ENCODE measurements at regions not wholly inside any gene's neighbourhood (a gene's known extent, or its start where the extent isn't known, plus 50 kb on each side); places are given as distances from the start of the nearest gene placed in this dataset.
"Not testable (repeated sequence)": the region's sequence is repeated elsewhere in the genome, so short reads cannot be mapped to it uniquely, and the experiment has no call there.

DNA sequence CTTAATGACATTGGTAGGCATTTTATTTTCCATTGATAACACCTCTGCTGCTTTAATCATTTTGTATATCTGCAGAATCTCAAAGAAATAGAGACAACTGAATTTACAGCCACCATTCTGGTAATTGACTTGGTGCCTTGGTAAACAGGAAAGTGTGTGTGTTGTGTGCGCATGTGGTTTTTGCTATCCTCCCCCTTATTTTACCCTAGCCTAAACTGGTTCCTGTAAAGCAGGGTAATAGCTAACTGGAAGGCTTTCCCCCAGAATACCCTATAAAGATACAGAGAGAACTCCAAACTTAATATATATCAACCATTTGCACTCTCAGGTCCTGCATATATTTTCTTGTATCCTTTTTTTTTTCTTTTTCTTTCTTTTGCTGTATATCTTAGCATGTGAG is 149.5 kb upstream of the ADGRL4 start:
- ATAC-seq (ENCODE audit: insufficient number of reproducible peaks, low FRiP score, low read depth) (no peak), DNase-seq (ENCODE audit: low spot score) (no peak)
- no peaks in the 10 kb centered on the region for H3K9me3 ChIP-seq
- no peak overlapping the region for H3K4me3 ChIP-seq
- no peaks in the 10 kb centered on the region for H3K36me3 ChIP-seq
- H3K27ac ChIP-seq = no peak overlapping the region
- no peaks in the 10 kb centered on the region for H3K27me3 ChIP-seq (replicated peaks; ENCODE audit: insufficient read depth)
- H3K4me1 ChIP-seq (ENCODE audit: control insufficient read depth in 1 of 2, low read depth in 2 of 2) = peaks cover 0 to 5% of the 10 kb centered on the region in 2 donors
- TF ChIP-seq, protein P1, sequence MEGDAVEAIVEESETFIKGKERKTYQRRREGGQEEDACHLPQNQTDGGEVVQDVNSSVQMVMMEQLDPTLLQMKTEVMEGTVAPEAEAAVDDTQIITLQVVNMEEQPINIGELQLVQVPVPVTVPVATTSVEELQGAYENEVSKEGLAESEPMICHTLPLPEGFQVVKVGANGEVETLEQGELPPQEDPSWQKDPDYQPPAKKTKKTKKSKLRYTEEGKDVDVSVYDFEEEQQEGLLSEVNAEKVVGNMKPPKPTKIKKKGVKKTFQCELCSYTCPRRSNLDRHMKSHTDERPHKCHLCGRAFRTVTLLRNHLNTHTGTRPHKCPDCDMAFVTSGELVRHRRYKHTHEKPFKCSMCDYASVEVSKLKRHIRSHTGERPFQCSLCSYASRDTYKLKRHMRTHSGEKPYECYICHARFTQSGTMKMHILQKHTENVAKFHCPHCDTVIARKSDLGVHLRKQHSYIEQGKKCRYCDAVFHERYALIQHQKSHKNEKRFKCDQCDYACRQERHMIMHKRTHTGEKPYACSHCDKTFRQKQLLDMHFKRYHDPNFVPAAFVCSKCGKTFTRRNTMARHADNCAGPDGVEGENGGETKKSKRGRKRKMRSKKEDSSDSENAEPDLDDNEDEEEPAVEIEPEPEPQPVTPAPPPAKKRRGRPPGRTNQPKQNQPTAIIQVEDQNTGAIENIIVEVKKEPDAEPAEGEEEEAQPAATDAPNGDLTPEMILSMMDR (IDR thresholded peaks at IDR 0.05) = no peak

DNA sequence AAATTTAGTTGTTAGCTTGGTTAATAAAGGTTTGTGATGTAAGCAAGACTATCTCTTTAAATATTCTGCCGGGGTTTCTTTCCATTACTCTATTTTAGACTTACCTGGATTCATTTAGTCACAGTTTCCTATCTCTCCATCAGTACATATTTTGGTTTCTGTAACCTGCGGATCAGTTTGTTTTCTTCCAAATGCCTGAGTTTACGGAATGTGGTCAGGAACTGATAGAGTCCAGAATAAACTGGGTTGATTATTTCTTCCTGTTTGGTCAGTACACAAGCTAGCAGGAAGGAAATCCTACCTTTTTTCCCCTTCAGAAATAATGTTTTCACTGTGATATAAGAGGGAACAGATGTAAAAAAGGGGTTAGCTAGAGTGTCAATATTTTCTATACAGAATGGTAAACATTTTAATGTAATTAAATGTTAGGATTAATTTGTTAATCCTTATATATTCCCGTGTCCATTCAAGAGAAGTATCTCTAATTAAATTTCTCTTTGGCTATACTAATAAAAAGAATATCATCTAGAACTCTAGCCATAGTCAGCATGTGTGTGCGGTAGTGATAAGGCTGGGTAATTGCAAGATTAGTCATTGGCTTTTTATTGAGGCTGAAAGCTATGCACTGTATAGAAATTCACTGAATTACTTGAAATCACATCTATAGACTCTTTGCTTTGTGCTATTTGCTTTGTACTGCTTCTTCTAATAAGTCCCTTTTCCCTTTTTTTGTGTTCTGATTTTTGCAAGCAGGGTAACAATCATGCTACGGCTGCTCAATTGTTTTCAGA is 144.7 kb upstream of the ADGRL4 start:
- Histone ChIP-seq H3K9me3 (no peaks in the 10 kb centered on the region), H3K4me3 (no peak overlapping the region), H3K36me3 (no peaks in the 10 kb centered on the region), H3K4me1 (ENCODE audit: control insufficient read depth in 1 of 2, low read depth in 2 of 2) (no peaks in the 10 kb centered on the region), H3K27ac (no peak overlapping the region), H3K27me3 (replicated peaks; ENCODE audit: insufficient read depth) (no peaks in the 10 kb centered on the region)
- DNase-seq (ENCODE audit: low spot score) (no peak), ATAC-seq (ENCODE audit: insufficient number of reproducible peaks, low FRiP score, low read depth) (no peak)
- TF ChIP-seq, protein P1 (IDR thresholded peaks at IDR 0.05) = no peak

DNA sequence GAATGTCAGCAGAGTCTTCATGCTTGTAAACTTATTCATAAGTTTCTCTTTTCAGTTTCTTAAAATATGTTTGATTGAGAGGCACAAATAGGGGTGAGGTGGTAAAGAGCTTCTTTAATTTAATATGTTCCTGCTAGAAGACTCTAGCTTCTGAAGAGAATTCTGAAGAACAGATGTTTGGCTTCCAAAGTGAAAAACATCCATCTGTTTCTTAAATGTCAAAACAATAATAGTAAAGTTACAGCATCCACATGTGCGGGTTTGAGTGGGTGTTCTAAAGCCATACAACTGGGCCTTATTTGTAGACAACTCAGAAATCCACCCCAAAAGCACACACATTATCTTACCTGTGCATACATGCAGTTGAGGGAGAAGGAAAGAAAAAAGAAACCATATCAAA is 144.0 kb upstream of the ADGRL4 start:
- ATAC-seq (ENCODE audit: insufficient number of reproducible peaks, low FRiP score, low read depth) = no peak
- no peaks in the 10 kb centered on the region for H3K4me1 ChIP-seq (ENCODE audit: control insufficient read depth in 1 of 2, low read depth in 2 of 2)
- H3K9me3 ChIP-seq = no peaks in the 10 kb centered on the region
- H3K27ac ChIP-seq = no peak overlapping the region
- no peak for DNase-seq (ENCODE audit: low spot score)
- no peaks in the 10 kb centered on the region for H3K36me3 ChIP-seq
- H3K4me3 ChIP-seq = no peak overlapping the region
- no peaks in the 10 kb centered on the region for H3K27me3 ChIP-seq (replicated peaks; ENCODE audit: insufficient read depth)
- TF ChIP-seq, protein P1 (IDR thresholded peaks at IDR 0.05) = no peak

DNA sequence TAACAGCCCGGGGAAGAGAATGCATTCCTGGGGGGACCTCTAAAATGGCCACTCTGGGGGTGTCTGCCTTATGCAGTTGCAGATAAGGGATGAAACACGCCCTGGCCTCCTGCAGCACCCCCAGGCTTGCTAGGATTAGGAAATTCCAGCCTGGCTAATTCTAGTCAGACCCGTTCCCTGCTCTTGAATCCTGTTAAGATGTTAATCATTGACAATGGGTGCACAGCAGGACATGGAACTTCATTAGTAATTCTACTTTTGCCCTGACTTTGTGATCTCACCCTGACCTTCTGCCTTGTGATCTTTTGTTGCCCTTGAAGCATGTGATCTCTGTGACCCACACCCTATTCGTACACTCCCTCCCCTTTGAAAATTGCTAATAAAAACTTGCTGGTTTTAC is 131.7 kb upstream of the ADGRL4 start:
- H3K27me3 ChIP-seq (replicated peaks; ENCODE audit: insufficient read depth); ATAC-seq (ENCODE audit: insufficient number of reproducible peaks, low FRiP score, low read depth); H3K36me3 ChIP-seq; H3K4me3 ChIP-seq; DNase-seq (ENCODE audit: low spot score); H3K4me1 ChIP-seq (ENCODE audit: control insufficient read depth in 1 of 2, low read depth in 2 of 2); H3K9me3 ChIP-seq; H3K27ac ChIP-seq: not testable (repeated sequence)

DNA sequence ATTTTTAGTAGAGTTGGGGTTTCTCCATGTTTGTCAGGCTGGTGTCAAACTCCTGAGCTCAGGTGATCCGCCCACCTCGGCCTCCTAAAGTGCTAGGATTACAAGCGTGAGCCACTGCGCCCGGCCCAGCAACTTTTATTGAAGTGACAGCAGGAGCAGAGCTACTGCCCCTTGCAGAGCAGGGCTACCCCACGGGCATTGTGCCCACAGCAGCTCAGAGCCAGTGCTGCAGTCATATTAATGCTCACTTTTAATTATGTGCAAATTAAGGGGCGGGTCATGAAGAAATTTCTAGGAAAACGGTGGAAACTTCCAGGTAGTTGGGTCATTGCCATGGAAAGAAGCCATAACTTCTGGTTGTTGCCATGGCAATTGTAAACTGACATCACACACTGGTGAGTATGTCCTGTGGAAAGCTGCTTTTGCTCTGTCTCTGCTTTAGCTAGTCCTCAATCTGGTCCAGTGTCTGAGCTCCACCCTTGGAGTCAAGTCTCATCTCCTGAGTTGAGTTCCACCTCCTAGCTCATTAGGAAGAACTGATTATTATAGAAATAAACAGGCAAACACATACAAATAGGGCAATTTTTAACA is 127.3 kb upstream of the ADGRL4 start:
- no peak for DNase-seq (ENCODE audit: low spot score)

More for the DNA sequence above, 127.3 kb upstream of the ADGRL4 start:
- H3K27me3 ChIP-seq (replicated peaks; ENCODE audit: insufficient read depth) = no peaks in the 10 kb centered on the region
- H3K4me1 ChIP-seq (ENCODE audit: control insufficient read depth in 1 of 2, low read depth in 2 of 2) = no peaks in the 10 kb centered on the region
- H3K4me3 ChIP-seq = no peak overlapping the region
- H3K27ac ChIP-seq = no peak overlapping the region
- TF ChIP-seq, protein P1 (IDR thresholded peaks at IDR 0.05) = no peak
- H3K9me3 ChIP-seq = no peaks in the 10 kb centered on the region
- H3K36me3 ChIP-seq = no peaks in the 10 kb centered on the region
- no peak for ATAC-seq (ENCODE audit: insufficient number of reproducible peaks, low FRiP score, low read depth)
